H1 (cell line): ENCODE measurements at regions not wholly inside any gene's neighbourhood (a gene's known extent, or its start where the extent isn't known, plus 50 kb on each side); places are given as distances from the start of the nearest gene placed in this dataset.

Source experiments
- ATF2 ChIP-seq: IDR thresholded peaks from 2 replicates; pipeline ENCODE4 v1.6.1; 2012; ENCODE audit warnings: low read length, inconsistent platforms
- CTCF ChIP-seq, 3 experiments: IDR thresholded peaks; 1 replicate in 2 of 3; 2 replicates in 1 of 3; pipeline versions ENCODE4 v1.5.1 to v1.6.1; 2011; ENCODE audit warnings: low read length in 3 of 3, mild to moderate bottlenecking in 3 of 3, inconsistent platforms in 2 of 3, low read depth in 1 of 3, moderate library complexity in 1 of 3; ENCODE audit not compliant: insufficient read depth in 1 of 3; ENCODE audit errors: control extremely low read depth in 1 of 3
- JUN ChIP-seq: IDR thresholded peaks from 2 replicates; pipeline ENCODE4 v1.6.1; 2011; ENCODE audit warnings: low read depth, mild to moderate bottlenecking, improper control_type of control experiment, low read length
- POLR2AphosphoS5 ChIP-seq: IDR thresholded peaks from 2 replicates; pipeline ENCODE4 v1.6.1; 2011; ENCODE audit warnings: low read depth, low read length
- RNF2 ChIP-seq: fragments of 200-900, 300-1000 bp; sonication (generic); IDR thresholded peaks from 2 replicates; pipeline ENCODE4 v1.7.1; 2016; ENCODE audit warnings: borderline replicate concordance, low read depth, mild to moderate bottlenecking, antibody characterized with exemption, low read length; ENCODE audit not compliant: poor library complexity, severe bottlenecking; ENCODE audit errors: missing control alignments
- TAF1 ChIP-seq: IDR thresholded peaks from 2 replicates; pipeline ENCODE4 v1.6.1; 2011; ENCODE audit warnings: mild to moderate bottlenecking, low read depth, low read length
- TF ChIP-seq, protein P1 (sequence below): IDR thresholded peaks from 2 replicates; pipeline ENCODE4 v1.6.1; 2011; ENCODE audit warnings: low read depth, mild to moderate bottlenecking, low read length; ENCODE audit not compliant: insufficient read depth

DNA sequence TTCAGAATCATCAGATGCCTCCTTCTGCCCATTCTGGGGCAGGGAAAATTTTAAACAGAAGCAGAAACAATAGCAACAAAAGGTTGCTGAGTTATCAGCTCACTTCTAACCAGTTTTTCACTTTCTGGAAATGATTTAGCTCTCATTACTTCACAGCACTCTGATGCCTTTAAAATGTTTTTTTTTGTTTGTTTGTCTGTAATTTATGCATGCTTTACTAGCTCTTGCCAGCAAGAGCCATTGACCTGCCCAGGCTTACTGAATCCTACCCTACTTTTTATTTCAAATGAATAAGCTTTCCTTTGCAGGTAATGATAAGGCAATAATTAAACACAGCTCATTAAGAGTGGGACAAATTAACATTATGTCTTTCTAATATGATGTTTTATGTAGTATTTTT is 466.1 kb upstream of the NOVA1 start:
- TF ChIP-seq CTCF (IDR thresholded peaks at IDR 0.05; ENCODE audit: control extremely low read depth in 1 of 3, insufficient read depth in 1 of 3, low read depth in 1 of 3, low read length in 3 of 3) (no peak), JUN (no peak), ATF2 (no peak), TAF1 (no peak), POLR2AphosphoS5 (no peak), RNF2 (no peak)
- TF ChIP-seq, protein P1, sequence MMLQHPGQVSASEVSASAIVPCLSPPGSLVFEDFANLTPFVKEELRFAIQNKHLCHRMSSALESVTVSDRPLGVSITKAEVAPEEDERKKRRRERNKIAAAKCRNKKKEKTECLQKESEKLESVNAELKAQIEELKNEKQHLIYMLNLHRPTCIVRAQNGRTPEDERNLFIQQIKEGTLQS, result no peak
